ENCODE measurements at regions not wholly inside any gene's neighbourhood (a gene's known extent, or its start where the extent isn't known, plus 50 kb on each side); places are given as distances from the start of the nearest gene placed in this dataset.
"Not testable (repeated sequence)": the region's sequence is repeated elsewhere in the genome, so short reads cannot be mapped to it uniquely, and the experiment has no call there.

GRCh38 chrX:8105531-8105930 is 65.5 kb downstream of the VCX2 start:
- no peak for DNase-seq

GRCh38 chrX:8103655-8104054 is 67.4 kb downstream of the VCX2 start:
- DNase-seq = no peak

GRCh38 chrX:8091510-8091909 is 79.6 kb downstream of the VCX2 start:
- DNase-seq = no peak

GRCh38 chrX:8090906-8091305 is 80.2 kb downstream of the VCX2 start:
- DNase-seq = no peak

- no peak for DNase-seq
These were observed 80.6 kb downstream of the VCX2 start for GRCh38 chrX:8090482-8090881.

- no peak for DNase-seq
These were observed 81.9 kb downstream of the VCX2 start for GRCh38 chrX:8089141-8089540.

GRCh38 chrX:8084006-8084405 is 87.1 kb downstream of the VCX2 start:
- DNase-seq = peak; percentile 0

GRCh38 chrX:8083286-8083685 is 87.8 kb downstream of the VCX2 start:
- no peak for DNase-seq

- DNase-seq = no peak
These were observed 95.4 kb downstream of the VCX2 start for GRCh38 chrX:8075636-8076035.

GRCh38 chrX:8067754-8068462 is 103.2 kb downstream of the VCX2 start:
- no peak for DNase-seq

- DNase-seq = no peak
These were observed 118.2 kb downstream of the VCX2 start for GRCh38 chrX:8052909-8053308.

GRCh38 chrX:8049827-8050226 is 121.2 kb downstream of the VCX2 start:
- no peak for DNase-seq

- DNase-seq = no peak
These were observed 121.3 kb upstream of the PNPLA4 start for GRCh38 chrX:8048466-8048865.

- DNase-seq = no peak
These were observed 117.7 kb upstream of the PNPLA4 start for GRCh38 chrX:8044947-8045346.

- no peak for DNase-seq
These were observed 116.3 kb upstream of the PNPLA4 start for GRCh38 chrX:8043546-8043945.

GRCh38 chrX:8043121-8043520 is 115.9 kb upstream of the PNPLA4 start:
- DNase-seq = no peak

- DNase-seq = no peak
These were observed 115.1 kb upstream of the PNPLA4 start for GRCh38 chrX:8042304-8042703.

GRCh38 chrX:8039711-8040110 is 112.5 kb upstream of the PNPLA4 start:
- not testable (repeated sequence) for DNase-seq

- DNase-seq = no peak
These were observed 110.6 kb upstream of the PNPLA4 start for GRCh38 chrX:8037593-8038348.

GRCh38 chrX:8036914-8037313 is 109.7 kb upstream of the PNPLA4 start:
- DNase-seq = no peak

GRCh38 chrX:8034058-8034457 is 106.8 kb upstream of the PNPLA4 start:
- DNase-seq = no peak

- no peak for DNase-seq
These were observed 106.0 kb upstream of the PNPLA4 start for GRCh38 chrX:8033175-8033574.

GRCh38 chrX:8030361-8030760 is 103.1 kb upstream of the PNPLA4 start:
- no peak for DNase-seq

- DNase-seq = no peak
These were observed 100.6 kb upstream of the PNPLA4 start for GRCh38 chrX:8027827-8028226.

- peak; percentile 5 for DNase-seq
These were observed 98.5 kb upstream of the PNPLA4 start for GRCh38 chrX:8025705-8026104.
